Endothelial cell of umbilical vein (primary cell): ENCODE measurements at regions not wholly inside any gene's neighbourhood (a gene's known extent, or its start where the extent isn't known, plus 50 kb on each side); places are given as distances from the start of the nearest gene placed in this dataset.

Source experiments
- BruUV-seq: library from RNA; stranded (reverse); fragments of 400-500 nt; replicated peaks from 2 replicates; lab custom pipeline; 2021; lab: Mats Ljungman, UMichigan
- CTCF ChIA-PET: fragments of 300-600, 350-600 bp; sonication (Branson Sonifier 250); formaldehyde crosslinking; loops from one replicate; lab custom pipeline; 2021; ENCODE audit warnings: antibody characterized with exemption, inconsistent platforms; lab: Charles Lee
- POLR2A ChIA-PET: fragments of 300-600, 350-600 bp; sonication (Branson Sonifier 250); formaldehyde crosslinking; loops from one replicate; lab custom pipeline; 2021; ENCODE audit warnings: antibody characterized with exemption, inconsistent platforms; lab: Charles Lee
- DNase-seq: peaks from one replicate; pipeline ENCODE4 v3.0.0-alpha.2; 2011; ENCODE audit warnings: low read depth, low spot score
- FAIRE-seq: peaks from 2 replicates; lab custom pipeline; 2011; peaks lifted over from hg19 to GRCh38; lab: Jason Lieb, UNC
- H2AFZ ChIP-seq: 2 replicates; pipeline ENCODE4 v1.6.0; 2012; ENCODE audit warnings: low read depth, low read length, control low read depth, inconsistent platforms
- H3K27ac ChIP-seq: 2 replicates; pipeline ENCODE4 v1.5.1; 2011; ENCODE audit warnings: low read depth, mild to moderate bottlenecking, control low read depth, low read length, moderate library complexity; ENCODE audit not compliant: insufficient read depth
- H3K27me3 ChIP-seq, 2 experiments: 2 replicates each; pipeline versions ENCODE4 v1.6.0 to v1.6.1; 2011; ENCODE audit warnings: low read length in 2 of 2, mixed read lengths in 1 of 2; ENCODE audit not compliant: control insufficient read depth in 2 of 2, insufficient read depth in 2 of 2
- H3K36me3 ChIP-seq, 2 experiments: 2 replicates in 1 of 2; 3 replicates in 1 of 2; pipeline ENCODE4 v1.5.1; 2011; ENCODE audit warnings: low read length in 2 of 2, mild to moderate bottlenecking in 1 of 2, moderate library complexity in 1 of 2; ENCODE audit not compliant: control insufficient read depth in 2 of 2, insufficient read depth in 2 of 2; ENCODE audit errors: extremely low read depth in 1 of 2
- H3K4me1 ChIP-seq: 3 replicates; pipeline ENCODE4 v1.5.1; 2011; ENCODE audit warnings: mild to moderate bottlenecking, low read length; ENCODE audit not compliant: control insufficient read depth, insufficient read depth; ENCODE audit errors: extremely low read depth
- H3K4me2 ChIP-seq: 2 replicates; pipeline ENCODE4 v1.6.1; 2011; ENCODE audit warnings: low read length, control low read depth, mixed read lengths; ENCODE audit not compliant: insufficient read depth
- H3K4me3 ChIP-seq, 3 experiments: fragments of 200-600 bp in 1 of 3; sonication (generic), shearing (Covaris generic) in 1 of 3; replicated peaks in 1 of 3; 2 replicates each; pipeline ENCODE4 v1.5.1; 2011 to 2016; ENCODE audit warnings: control low read depth in 3 of 3, low read length in 3 of 3, mild to moderate bottlenecking in 2 of 3, inconsistent platforms in 1 of 3, low read depth in 1 of 3, moderate library complexity in 1 of 3; ENCODE audit not compliant: insufficient read depth in 1 of 3
- H3K79me2 ChIP-seq: 2 replicates; pipeline ENCODE4 v1.6.0; 2012; ENCODE audit warnings: low read length, inconsistent platforms; ENCODE audit not compliant: control insufficient read depth, insufficient read depth
- H3K9ac ChIP-seq: replicated peaks from 2 replicates; pipeline ENCODE3; 2011; ENCODE audit warnings: low read length, control low read depth; ENCODE audit not compliant: insufficient read depth; ENCODE audit errors: extremely low read depth
- H3K9me1 ChIP-seq: replicated peaks from 3 replicates; pipeline ENCODE4 v1.6.0; 2011; ENCODE audit warnings: mild to moderate bottlenecking, low read length; ENCODE audit not compliant: control insufficient read depth, insufficient read depth; ENCODE audit errors: extremely low read depth
- H3K9me3 ChIP-seq: replicated peaks from 2 replicates; pipeline ENCODE4 v1.5.1; 2012; ENCODE audit warnings: low read length, inconsistent platforms; ENCODE audit not compliant: control insufficient read depth, insufficient read depth
- H4K20me1 ChIP-seq: replicated peaks from 2 replicates; pipeline ENCODE3; 2011; ENCODE audit warnings: mild to moderate bottlenecking, low read length; ENCODE audit not compliant: control insufficient read depth, insufficient read depth; ENCODE audit errors: extremely low read depth
- EZH2 ChIP-seq: IDR thresholded peaks from 2 replicates; pipeline ENCODE4 v1.6.1; 2012; ENCODE audit warnings: borderline replicate concordance, low read depth, mild to moderate bottlenecking, moderate library complexity, low read length, inconsistent platforms; ENCODE audit not compliant: severe bottlenecking
- FOS ChIP-seq: IDR thresholded peaks from 2 replicates; pipeline ENCODE4 v1.6.1; 2011; ENCODE audit warnings: mild to moderate bottlenecking, low read length, moderate library complexity, borderline replicate concordance; ENCODE audit not compliant: insufficient read depth
- GATA2 ChIP-seq: IDR thresholded peaks from 2 replicates; pipeline ENCODE4 v1.7.0; 2011; ENCODE audit warnings: low read depth, mild to moderate bottlenecking, moderate library complexity, mixed read lengths, low read length; ENCODE audit not compliant: insufficient read length, insufficient read depth
- JUN ChIP-seq: IDR thresholded peaks from 2 replicates; pipeline ENCODE4 v1.6.1; 2011; ENCODE audit warnings: borderline replicate concordance, low read depth; ENCODE audit not compliant: insufficient read length, insufficient read depth
- MAX ChIP-seq: IDR thresholded peaks from 2 replicates; pipeline ENCODE4 v1.6.1; 2011; ENCODE audit not compliant: insufficient read depth, insufficient read length
- MYC ChIP-seq: IDR thresholded peaks from one replicate; pipeline ENCODE4 v1.6.1; 2011; ENCODE audit warnings: mild to moderate bottlenecking, low read depth, low read length
- POLR2A ChIP-seq: IDR thresholded peaks from 2 replicates; pipeline ENCODE4 v1.6.1; 2012; ENCODE audit warnings: low read depth, mild to moderate bottlenecking, control low read depth, low read length
- POLR2AphosphoS5 ChIP-seq: IDR thresholded peaks from 2 replicates; pipeline ENCODE4 v1.6.1; 2012; ENCODE audit warnings: low read depth, mild to moderate bottlenecking, control low read depth, low read length, moderate library complexity; ENCODE audit not compliant: insufficient read depth
- dilution Hi-C: fragments of 300-500 bp; cut with MboI; formaldehyde crosslinking; loops from one replicate; pipeline ENCODE4 v1.15.0; 2019; ENCODE audit warnings: low sequenced_read_pairs; ENCODE audit not compliant: extremely low pct_ligation_motif_present
- intact Hi-C: fragments of 100-400 bp; cut with micrococcal nuclease; formaldehyde crosslinking; loops from one replicate; pipeline ENCODE4 v1.10.0; 2022
- TF ChIP-seq, protein P1 (sequence below), 2 donors: IDR thresholded peaks; 1 replicate in 1 of 2; 2 replicates in 1 of 2; pipeline ENCODE4 v1.5.1; 2011; ENCODE audit warnings: low read length in 2 of 2, mild to moderate bottlenecking in 2 of 2, moderate library complexity in 2 of 2, control low read depth in 1 of 2, inconsistent platforms in 1 of 2, low read depth in 1 of 2; ENCODE audit not compliant: insufficient read depth in 1 of 2; ENCODE audit errors: extremely low read depth in 1 of 2

GRCh38 chr1:114341856-114342255 lies 169.1 kb downstream of the TRIM33 start:
- no peak overlapping the region for H3K9ac ChIP-seq
- no peak for FAIRE-seq
- no peak overlapping the region for H3K4me3 ChIP-seq
- intact Hi-C loops (loop anchor here (10.0 kb wide), 2 partner anchors 633 to 703 kb away; no protein-coding TSS in a partner anchor), dilution Hi-C loops (no loop called here)
- no peaks in the 10 kb centered on the region for H3K36me3 ChIP-seq
- H3K9me3 ChIP-seq = no peaks in the 10 kb centered on the region
- DNase-seq = no peak
- CTCF ChIA-PET = no interaction called here
- POLR2A ChIA-PET = no interaction called here
- no peaks in the 10 kb centered on the region for H4K20me1 ChIP-seq
- no TSS peak for BruUV-seq
- H3K27me3 ChIP-seq = no peaks in the 10 kb centered on the region
- H3K27ac ChIP-seq = no peak overlapping the region
- no peak for TF ChIP-seq JUN
- no peak for TF ChIP-seq MYC
- no peak for TF ChIP-seq MAX
- no peak for TF ChIP-seq FOS
- TF ChIP-seq POLR2A = no peak
- no peak for TF ChIP-seq EZH2
- no peak for TF ChIP-seq GATA2
- TF ChIP-seq POLR2AphosphoS5 = no peak
- TF ChIP-seq, protein P1, sequence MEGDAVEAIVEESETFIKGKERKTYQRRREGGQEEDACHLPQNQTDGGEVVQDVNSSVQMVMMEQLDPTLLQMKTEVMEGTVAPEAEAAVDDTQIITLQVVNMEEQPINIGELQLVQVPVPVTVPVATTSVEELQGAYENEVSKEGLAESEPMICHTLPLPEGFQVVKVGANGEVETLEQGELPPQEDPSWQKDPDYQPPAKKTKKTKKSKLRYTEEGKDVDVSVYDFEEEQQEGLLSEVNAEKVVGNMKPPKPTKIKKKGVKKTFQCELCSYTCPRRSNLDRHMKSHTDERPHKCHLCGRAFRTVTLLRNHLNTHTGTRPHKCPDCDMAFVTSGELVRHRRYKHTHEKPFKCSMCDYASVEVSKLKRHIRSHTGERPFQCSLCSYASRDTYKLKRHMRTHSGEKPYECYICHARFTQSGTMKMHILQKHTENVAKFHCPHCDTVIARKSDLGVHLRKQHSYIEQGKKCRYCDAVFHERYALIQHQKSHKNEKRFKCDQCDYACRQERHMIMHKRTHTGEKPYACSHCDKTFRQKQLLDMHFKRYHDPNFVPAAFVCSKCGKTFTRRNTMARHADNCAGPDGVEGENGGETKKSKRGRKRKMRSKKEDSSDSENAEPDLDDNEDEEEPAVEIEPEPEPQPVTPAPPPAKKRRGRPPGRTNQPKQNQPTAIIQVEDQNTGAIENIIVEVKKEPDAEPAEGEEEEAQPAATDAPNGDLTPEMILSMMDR (IDR thresholded peaks at IDR 0.05; ENCODE audit: extremely low read depth in 1 of 2, insufficient read depth in 1 of 2, low read depth in 1 of 2, low read length in 2 of 2) = no peak
- H3K4me1 ChIP-seq = peaks cover 7% of the 10 kb centered on the region
- no peak overlapping the region for H3K4me2 ChIP-seq
- H3K79me2 ChIP-seq = no peaks in the 10 kb centered on the region
- no peaks in the 10 kb centered on the region for H3K9me1 ChIP-seq
- H2AFZ ChIP-seq = no peak overlapping the region
